HFFc6 (cell line): ENCODE measurements at regions not wholly inside any gene's neighbourhood (a gene's known extent, or its start where the extent isn't known, plus 50 kb on each side); places are given as distances from the start of the nearest gene placed in this dataset.

ENCODE experiments used
- DNase-seq: peaks from one replicate; pipeline ENCODE4 v3.0.0-alpha.2; 2018
- H3K27ac Mint-ChIP-seq: 2 replicates; pipeline ENCODE4 v1.8.0; 2020; ENCODE audit warnings: mild to moderate bottlenecking, mixed read lengths
- H3K27me3 Mint-ChIP-seq: 2 replicates; pipeline ENCODE4 v1.8.0; 2021; ENCODE audit warnings: mild to moderate bottlenecking, moderate library complexity, mixed read lengths; ENCODE audit not compliant: insufficient read depth
- H3K36me3 Mint-ChIP-seq: 2 replicates; pipeline ENCODE4 v1.8.0; 2021; ENCODE audit warnings: low read depth, mixed read lengths
- H3K4me1 Mint-ChIP-seq: 2 replicates; pipeline ENCODE4 v1.8.0; 2020; ENCODE audit warnings: low read depth, mixed read lengths
- H3K4me3 Mint-ChIP-seq: 2 replicates; pipeline ENCODE4 v1.8.0; 2020; ENCODE audit warnings: mild to moderate bottlenecking, moderate library complexity, mixed read lengths
- H3K9me3 Mint-ChIP-seq: 2 replicates; pipeline ENCODE4 v1.8.0; 2020; ENCODE audit warnings: mild to moderate bottlenecking, mixed read lengths
- CTCF ChIP-seq: fragments of 200-600 bp; sonication (generic); IDR thresholded peaks from 2 replicates; pipeline ENCODE4 v1.5.0; 2021; ENCODE audit warnings: antibody characterized with exemption, mild to moderate bottlenecking

- DNase-seq = no peak
- TF ChIP-seq CTCF = no peak
- no peaks in the 10 kb centered on the region for H3K36me3 Mint-ChIP-seq
- no peak overlapping the region for H3K27ac Mint-ChIP-seq
- H3K9me3 Mint-ChIP-seq = no peaks in the 10 kb centered on the region
- H3K4me1 Mint-ChIP-seq = peaks cover 26% of the 10 kb centered on the region
- peaks cover 14% of the 10 kb centered on the region for H3K27me3 Mint-ChIP-seq
- H3K4me3 Mint-ChIP-seq = no peak overlapping the region
Observed at GRCh38 chr9:91034521-91034920, 232.9 kb downstream of the SYK start.

DNA sequence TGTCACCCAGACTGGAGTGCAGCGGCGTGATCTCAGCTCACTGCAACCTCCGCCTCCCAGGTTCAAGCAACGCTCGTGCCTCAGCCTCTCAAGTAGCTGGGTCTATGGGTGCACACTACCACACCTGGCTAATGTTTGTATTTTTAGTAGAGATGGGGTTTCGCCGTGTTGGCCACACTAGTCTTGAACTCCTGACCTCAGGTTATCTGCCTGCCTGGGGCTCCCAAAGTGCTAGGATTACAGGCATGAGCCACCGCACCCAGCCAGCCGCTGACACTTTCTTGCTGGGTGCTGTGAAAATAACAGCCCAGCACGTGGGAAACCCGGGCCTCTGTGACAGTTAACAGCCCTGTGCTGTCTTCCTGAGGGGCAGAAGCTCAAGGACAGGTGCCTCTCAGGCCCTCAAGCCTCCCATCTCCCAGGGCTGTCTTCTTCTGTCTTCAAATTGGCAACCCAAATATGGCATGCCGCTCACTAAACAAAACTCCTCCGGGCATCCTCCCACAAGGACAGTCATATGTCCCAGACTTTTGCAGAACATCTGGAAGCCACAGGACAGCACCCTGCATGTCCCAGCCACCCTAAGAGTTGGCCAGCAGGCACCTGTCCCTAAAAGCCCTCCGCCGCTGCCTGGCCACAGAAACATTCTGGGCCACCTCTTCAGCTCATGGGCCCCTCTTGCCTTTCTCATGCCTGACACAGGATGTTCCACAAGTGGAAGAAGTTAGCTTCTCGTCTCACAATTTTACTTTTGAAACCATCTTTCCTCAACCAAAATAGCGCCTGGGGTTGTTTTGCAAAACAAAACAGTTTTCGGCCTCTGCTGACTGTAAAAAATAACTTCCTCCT is 233.6 kb downstream of the SYK start:
- no peak for DNase-seq
- Mint-ChIP-seq H3K27me3 (peaks cover 12% of the 10 kb centered on the region), H3K4me3 (no peak overlapping the region), H3K36me3 (no peaks in the 10 kb centered on the region), H3K9me3 (no peaks in the 10 kb centered on the region), H3K4me1 (peaks cover 26% of the 10 kb centered on the region), H3K27ac (no peak overlapping the region)
- no peak for TF ChIP-seq CTCF

GRCh38 chr9:91035825-91036208 is 234.2 kb downstream of the SYK start:
- no peaks in the 10 kb centered on the region for H3K9me3 Mint-ChIP-seq
- H3K27me3 Mint-ChIP-seq = peaks cover 12% of the 10 kb centered on the region
- H3K27ac Mint-ChIP-seq = no peak overlapping the region
- no peaks in the 10 kb centered on the region for H3K36me3 Mint-ChIP-seq
- DNase-seq = no peak
- peaks cover 26% of the 10 kb centered on the region for H3K4me1 Mint-ChIP-seq
- no peak for TF ChIP-seq CTCF
- no peak overlapping the region for H3K4me3 Mint-ChIP-seq

DNA sequence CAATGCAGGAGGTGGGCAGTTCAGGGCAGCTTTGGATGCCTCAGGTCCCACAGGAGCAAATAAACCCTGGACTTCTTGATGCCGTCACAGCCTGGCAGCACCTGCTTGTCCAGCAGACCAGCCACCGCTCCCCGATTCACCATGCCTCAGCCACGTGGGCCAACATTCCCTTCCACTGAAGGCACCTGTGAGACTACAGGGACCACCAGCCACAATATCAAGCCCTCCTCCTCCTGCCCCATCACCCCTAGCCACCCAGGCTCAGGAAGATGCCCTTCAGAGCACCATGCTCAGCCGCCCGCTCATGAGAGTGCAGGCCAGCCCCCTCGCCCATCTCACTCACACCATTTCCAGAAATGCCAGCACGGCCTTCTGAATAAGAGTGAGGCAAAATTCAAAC is 234.7 kb downstream of the SYK start:
- H3K4me1 Mint-ChIP-seq = peaks cover 26% of the 10 kb centered on the region
- peaks cover 7% of the 10 kb centered on the region for H3K27me3 Mint-ChIP-seq
- no peak overlapping the region for H3K27ac Mint-ChIP-seq
- H3K36me3 Mint-ChIP-seq = no peaks in the 10 kb centered on the region
- no peaks in the 10 kb centered on the region for H3K9me3 Mint-ChIP-seq
- H3K4me3 Mint-ChIP-seq = no peak overlapping the region
- TF ChIP-seq CTCF = no peak
- no peak for DNase-seq

DNA sequence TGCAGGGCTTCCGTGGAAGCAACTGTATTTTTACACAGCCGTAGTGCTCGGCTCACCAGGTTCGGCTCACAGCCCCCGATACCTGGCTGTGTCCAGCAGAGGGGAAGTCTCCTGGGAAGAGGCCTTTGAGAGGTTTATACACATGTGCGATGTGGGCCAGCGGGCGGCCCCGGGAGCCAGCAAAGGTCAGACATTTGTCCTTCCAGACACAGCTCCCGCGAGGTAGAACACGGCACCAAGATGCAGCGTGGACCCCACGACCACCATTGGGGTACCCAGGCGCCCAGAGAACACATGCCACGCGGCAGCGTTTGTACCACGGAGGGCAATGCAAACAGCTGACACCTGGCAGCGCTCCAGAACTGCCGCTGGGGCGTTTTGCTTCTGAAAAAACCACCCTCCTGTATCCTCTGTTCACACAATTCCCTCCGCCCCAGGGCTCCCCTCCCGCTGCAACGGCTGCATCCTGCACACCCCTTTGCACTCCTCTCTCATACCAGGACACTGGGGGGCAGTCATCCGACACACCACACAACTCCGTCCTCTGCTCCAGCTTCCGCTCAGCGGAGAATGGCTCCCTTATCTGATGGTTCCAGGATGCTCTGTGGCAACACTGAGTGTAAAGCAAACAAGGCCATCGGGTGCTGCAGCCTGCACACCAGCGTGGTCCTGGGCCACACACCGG is 235.3 kb downstream of the SYK start:
- peak; percentile 93 for DNase-seq
- no peaks in the 10 kb centered on the region for H3K9me3 Mint-ChIP-seq
- H3K4me3 Mint-ChIP-seq = peak overlapping the region; percentile 65
- H3K27ac Mint-ChIP-seq = peak overlapping the region; percentile 93
- TF ChIP-seq CTCF = peak; percentile 83
- no peaks in the 10 kb centered on the region for H3K36me3 Mint-ChIP-seq
- H3K4me1 Mint-ChIP-seq = peaks cover 26% of the 10 kb centered on the region
- H3K27me3 Mint-ChIP-seq = peaks cover 5% of the 10 kb centered on the region
